AG09319 (cell line): ENCODE measurements at regions not wholly inside any gene's neighbourhood (a gene's known extent, or its start where the extent isn't known, plus 50 kb on each side); places are given as distances from the start of the nearest gene placed in this dataset.

ENCODE experiments used
- DNase-seq: peaks from one replicate; pipeline ENCODE4 v3.0.0-alpha.2; 2010; ENCODE audit warnings: low read depth; ENCODE audit errors: extremely low read depth
- TF ChIP-seq, protein P1 (sequence below): IDR thresholded peaks from 2 replicates; pipeline ENCODE4 v1.5.1; 2011; ENCODE audit warnings: low read depth, mild to moderate bottlenecking, inconsistent platforms, low read length, moderate library complexity

DNA sequence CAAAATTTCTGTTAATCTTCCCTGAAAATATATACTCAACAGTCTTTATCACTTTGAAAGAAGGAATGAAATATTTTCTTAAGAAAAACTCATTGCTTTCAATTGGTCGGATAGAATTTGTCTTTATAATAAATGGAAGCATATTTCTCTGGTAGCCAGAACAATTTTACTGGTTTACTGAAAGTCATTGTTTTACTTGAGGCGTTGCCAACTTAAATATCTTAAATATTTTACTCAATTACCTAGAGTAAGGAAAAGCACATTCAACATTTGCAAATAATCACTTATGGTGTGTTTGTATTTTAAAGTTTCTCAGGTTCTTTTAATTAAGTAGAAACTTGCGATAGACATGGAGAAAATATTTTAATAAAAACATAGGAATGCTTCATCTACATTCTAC is 1181.7 kb downstream of the EFNA5 start:
- TF ChIP-seq, protein P1, sequence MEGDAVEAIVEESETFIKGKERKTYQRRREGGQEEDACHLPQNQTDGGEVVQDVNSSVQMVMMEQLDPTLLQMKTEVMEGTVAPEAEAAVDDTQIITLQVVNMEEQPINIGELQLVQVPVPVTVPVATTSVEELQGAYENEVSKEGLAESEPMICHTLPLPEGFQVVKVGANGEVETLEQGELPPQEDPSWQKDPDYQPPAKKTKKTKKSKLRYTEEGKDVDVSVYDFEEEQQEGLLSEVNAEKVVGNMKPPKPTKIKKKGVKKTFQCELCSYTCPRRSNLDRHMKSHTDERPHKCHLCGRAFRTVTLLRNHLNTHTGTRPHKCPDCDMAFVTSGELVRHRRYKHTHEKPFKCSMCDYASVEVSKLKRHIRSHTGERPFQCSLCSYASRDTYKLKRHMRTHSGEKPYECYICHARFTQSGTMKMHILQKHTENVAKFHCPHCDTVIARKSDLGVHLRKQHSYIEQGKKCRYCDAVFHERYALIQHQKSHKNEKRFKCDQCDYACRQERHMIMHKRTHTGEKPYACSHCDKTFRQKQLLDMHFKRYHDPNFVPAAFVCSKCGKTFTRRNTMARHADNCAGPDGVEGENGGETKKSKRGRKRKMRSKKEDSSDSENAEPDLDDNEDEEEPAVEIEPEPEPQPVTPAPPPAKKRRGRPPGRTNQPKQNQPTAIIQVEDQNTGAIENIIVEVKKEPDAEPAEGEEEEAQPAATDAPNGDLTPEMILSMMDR, result no peak
- no peak for DNase-seq

DNA sequence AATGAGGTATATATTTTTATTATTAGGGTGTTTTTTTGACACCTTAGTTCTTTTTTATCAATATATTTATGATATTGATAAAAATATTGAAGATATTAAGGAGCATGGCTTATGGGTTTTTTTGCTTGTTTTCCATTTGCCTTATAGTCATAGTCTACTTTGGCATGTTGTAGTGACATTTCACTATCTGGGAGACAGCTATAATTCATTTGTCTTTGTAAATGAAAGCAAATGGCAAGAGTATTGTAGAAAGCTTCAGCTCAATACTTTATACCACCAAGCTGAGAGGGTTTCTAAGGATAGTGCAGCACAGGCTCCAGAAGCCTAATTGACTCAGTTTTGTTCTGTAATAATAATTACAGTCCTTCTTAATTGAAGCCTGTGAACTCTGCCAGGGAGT is 1182.3 kb downstream of the EFNA5 start:
- TF ChIP-seq, protein P1, result no peak
- no peak for DNase-seq

DNA sequence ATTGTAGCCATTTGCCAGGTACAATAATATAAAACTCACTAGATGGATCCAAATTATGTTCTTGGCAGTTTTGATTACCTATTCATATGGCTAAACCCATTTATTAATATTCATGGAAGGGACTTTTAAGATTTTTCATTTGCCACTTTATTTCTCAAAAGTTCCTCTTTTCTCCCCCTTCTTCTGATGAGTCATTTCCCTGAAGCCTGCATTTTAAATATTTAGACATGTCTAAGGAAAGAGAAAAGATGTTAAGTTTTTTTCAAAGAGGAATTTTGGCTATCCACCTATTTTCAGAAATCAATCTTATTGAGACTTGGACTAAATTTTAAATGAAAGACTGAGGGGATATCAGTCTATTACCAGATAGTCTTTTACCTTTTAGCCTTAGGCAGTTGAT is 1189.4 kb downstream of the EFNA5 start:
- TF ChIP-seq, protein P1, result no peak

DNA sequence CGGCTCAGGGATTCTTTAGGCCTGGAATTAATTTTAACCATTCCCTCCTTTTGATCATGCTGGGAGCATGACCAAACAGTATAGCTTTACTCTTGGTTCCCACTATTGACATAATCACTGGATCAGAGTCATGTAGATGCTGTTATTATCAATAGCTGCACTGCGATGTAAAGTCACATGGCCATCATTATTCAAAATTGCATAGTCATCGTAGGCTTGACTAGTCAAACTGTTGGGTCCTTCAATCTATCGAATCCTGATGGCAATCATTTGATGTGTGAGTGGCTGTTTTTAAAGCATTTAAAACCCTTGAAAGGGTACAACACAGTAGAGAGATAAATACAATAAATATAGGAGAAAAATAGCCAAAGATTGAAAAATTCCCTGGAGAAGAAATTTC is 1194.1 kb downstream of the EFNA5 start:
- TF ChIP-seq, protein P1, result no peak
- no peak for DNase-seq

More for the DNA sequence above, 1189.4 kb downstream of the EFNA5 start:
- DNase-seq, result no peak

DNA sequence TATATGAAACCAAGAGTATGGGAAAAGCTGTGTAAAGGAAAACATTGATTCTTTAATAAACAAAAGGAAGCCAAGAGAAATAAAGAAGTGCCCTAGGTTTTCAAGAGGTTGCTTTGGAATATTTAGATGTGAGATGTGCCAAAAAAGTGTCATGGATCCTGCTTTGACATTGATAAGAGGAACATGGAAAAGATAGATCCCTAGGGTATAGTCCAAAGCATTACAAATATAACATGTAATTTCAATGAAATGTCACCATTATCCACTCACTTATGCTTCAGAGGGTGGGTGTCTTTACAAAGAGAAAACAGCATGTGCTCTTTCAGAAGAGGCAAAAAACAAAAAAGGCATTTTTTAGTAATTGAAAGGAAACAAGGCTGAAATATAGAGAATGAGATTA is 1196.7 kb downstream of the EFNA5 start:
- no peak for DNase-seq
- TF ChIP-seq, protein P1, result no peak

DNA sequence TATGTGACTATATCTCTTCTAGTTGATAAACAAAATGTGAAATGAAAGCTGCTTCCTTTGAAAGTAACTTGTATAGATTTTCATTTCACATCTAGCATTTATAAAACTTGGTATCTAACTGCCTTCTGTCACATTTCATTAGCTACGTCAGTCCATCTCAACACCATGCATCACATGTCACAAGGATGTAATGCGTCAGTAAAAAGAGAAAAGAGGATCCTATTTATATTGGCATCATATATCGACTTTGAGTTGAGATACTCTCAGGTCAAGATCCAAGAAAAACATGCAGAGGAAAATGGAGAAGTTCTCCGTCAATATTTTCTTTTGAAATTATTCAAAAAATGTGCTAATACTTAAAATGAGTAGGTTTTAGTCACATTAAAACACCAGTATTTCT is 1211.2 kb downstream of the EFNA5 start:
- DNase-seq, result no peak
- TF ChIP-seq, protein P1, result no peak

DNA sequence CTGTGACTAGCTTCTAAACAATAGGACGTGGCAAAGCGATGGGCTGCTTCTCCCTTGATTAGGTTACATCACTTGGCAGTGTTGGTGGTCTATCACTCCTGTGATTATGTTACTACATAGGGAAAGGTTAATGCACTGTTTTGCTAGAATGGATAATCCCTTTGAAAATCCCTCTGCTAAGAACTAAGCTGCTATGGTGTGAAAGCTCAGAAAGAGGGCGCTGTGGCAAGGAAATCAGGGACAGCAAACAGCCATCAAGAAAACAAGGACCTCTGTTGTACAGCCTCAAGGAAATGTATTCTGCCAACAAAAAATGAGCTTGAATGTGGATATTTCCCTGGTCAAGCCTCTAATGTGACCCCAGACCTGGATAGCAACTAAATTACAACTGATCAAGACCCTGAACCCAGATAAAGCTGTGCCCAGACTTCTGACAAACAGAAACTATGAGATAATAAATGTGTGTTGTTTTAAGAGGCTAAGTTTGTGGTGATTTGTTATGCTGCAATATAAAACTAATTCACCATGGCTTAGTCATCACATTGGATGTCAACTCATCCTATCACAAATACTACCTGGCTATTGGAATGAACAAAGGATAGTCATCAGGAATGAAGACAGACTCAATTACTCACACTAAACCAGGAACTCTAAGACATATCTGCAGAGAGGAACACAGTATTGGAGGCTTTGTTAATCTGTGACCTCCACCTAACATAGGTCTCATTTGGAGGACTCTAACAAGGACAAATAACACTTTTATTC is 1215.9 kb downstream of the EFNA5 start:
- TF ChIP-seq, protein P1, result peak; percentile 31
- DNase-seq, result no peak
